ENCODE measurements at regions not wholly inside any gene's neighbourhood (a gene's known extent, or its start where the extent isn't known, plus 50 kb on each side); places are given as distances from the start of the nearest gene placed in this dataset.

DNA sequence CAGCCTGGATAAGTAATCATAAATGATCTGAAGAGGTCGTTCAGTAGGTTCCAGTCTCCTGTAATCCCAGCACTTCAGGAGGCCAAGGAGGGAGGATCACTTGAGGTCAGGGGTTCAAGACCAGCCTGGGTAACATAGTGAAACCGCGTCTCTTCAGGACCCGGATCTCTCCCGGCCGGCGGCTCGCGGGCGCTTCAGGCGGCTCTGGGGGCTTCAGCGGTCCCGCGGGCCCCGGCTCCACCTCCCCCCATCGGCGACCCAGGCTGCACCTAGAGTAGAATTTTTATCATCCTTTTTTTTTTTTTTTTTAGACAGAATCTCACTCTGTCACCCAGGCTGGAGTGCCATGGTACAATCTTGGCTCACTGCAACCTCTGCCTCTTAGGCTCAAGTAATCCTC, 95.9 kb downstream of the ABCC12 start:
- H3K27ac Mint-ChIP-seq = no peak overlapping the region
- H3K4me3 ChIP-seq = no peak overlapping the region
- H3K4me2 ChIP-seq = no peak overlapping the region
- H3K27me3 Mint-ChIP-seq (ENCODE audit: insufficient read depth, low read depth, poor library complexity) = peaks cover 6% of the 10 kb centered on the region
- TF ChIP-seq EZH2phosphoT487 (IDR thresholded peaks at IDR 0.05; ENCODE audit: unreplicated experiment) (no peak), EZH2 (IDR thresholded peaks at IDR 0.05; ENCODE audit: low read depth, unreplicated experiment) (no peak), POLR2AphosphoS5 (IDR thresholded peaks at IDR 0.05; ENCODE audit: low read depth) (no peak), NANOG (IDR thresholded peaks at IDR 0.05; ENCODE audit: borderline replicate concordance) (no peak), STAT1 (IDR thresholded peaks at IDR 0.05; ENCODE audit: unreplicated experiment) (no peak), JUNB (IDR thresholded peaks at IDR 0.05; ENCODE audit: unreplicated experiment) (no peak), ZNF331 (CRISPR knock-in tag; IDR thresholded peaks at IDR 0.05; ENCODE audit: low read depth) (no peak), ZNF114 (CRISPR knock-in tag; IDR thresholded peaks at IDR 0.05) (no peak), CREB1 (CRISPR knock-in tag; IDR thresholded peaks at IDR 0.05; ENCODE audit: low read depth) (no peak)
- TF ChIP-seq, protein P1, sequence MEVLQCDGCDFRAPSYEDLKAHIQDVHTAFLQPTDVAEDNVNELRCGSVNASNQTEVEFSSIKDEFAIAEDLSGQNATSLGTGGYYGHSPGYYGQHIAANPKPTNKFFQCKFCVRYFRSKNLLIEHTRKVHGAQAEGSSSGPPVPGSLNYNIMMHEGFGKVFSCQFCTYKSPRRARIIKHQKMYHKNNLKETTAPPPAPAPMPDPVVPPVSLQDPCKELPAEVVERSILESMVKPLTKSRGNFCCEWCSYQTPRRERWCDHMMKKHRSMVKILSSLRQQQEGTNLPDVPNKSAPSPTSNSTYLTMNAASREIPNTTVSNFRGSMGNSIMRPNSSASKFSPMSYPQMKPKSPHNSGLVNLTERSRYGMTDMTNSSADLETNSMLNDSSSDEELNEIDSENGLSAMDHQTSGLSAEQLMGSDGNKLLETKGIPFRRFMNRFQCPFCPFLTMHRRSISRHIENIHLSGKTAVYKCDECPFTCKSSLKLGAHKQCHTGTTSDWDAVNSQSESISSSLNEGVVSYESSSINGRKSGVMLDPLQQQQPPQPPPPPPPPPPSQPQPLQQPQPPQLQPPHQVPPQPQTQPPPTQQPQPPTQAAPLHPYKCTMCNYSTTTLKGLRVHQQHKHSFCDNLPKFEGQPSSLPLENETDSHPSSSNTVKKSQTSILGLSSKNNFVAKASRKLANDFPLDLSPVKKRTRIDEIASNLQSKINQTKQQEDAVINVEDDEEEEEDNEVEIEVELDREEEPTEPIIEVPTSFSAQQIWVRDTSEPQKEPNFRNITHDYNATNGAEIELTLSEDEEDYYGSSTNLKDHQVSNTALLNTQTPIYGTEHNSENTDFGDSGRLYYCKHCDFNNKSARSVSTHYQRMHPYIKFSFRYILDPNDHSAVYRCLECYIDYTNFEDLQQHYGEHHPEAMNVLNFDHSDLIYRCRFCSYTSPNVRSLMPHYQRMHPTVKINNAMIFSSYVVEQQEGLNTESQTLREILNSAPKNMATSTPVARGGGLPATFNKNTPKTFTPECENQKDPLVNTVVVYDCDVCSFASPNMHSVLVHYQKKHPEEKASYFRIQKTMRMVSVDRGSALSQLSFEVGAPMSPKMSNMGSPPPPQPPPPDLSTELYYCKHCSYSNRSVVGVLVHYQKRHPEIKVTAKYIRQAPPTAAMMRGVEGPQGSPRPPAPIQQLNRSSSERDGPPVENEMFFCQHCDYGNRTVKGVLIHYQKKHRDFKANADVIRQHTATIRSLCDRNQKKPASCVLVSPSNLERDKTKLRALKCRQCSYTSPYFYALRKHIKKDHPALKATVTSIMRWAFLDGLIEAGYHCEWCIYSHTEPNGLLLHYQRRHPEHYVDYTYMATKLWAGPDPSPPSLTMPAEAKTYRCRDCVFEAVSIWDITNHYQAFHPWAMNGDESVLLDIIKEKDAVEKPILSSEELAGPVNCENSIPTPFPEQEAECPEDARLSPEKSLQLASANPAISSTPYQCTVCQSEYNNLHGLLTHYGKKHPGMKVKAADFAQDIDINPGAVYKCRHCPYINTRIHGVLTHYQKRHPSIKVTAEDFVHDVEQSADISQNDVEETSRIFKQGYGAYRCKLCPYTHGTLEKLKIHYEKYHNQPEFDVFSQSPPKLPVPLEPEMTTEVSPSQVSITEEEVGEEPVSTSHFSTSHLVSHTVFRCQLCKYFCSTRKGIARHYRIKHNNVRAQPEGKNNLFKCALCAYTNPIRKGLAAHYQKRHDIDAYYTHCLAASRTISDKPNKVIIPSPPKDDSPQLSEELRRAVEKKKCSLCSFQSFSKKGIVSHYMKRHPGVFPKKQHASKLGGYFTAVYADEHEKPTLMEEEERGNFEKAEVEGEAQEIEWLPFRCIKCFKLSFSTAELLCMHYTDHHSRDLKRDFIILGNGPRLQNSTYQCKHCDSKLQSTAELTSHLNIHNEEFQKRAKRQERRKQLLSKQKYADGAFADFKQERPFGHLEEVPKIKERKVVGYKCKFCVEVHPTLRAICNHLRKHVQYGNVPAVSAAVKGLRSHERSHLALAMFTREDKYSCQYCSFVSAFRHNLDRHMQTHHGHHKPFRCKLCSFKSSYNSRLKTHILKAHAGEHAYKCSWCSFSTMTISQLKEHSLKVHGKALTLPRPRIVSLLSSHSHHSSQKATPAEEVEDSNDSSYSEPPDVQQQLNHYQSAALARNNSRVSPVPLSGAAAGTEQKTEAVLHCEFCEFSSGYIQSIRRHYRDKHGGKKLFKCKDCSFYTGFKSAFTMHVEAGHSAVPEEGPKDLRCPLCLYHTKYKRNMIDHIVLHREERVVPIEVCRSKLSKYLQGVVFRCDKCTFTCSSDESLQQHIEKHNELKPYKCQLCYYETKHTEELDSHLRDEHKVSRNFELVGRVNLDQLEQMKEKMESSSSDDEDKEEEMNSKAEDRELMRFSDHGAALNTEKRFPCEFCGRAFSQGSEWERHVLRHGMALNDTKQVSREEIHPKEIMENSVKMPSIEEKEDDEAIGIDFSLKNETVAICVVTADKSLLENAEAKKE (CRISPR knock-in tag; IDR thresholded peaks at IDR 0.05) = no peak
- TF ChIP-seq, protein P2, sequence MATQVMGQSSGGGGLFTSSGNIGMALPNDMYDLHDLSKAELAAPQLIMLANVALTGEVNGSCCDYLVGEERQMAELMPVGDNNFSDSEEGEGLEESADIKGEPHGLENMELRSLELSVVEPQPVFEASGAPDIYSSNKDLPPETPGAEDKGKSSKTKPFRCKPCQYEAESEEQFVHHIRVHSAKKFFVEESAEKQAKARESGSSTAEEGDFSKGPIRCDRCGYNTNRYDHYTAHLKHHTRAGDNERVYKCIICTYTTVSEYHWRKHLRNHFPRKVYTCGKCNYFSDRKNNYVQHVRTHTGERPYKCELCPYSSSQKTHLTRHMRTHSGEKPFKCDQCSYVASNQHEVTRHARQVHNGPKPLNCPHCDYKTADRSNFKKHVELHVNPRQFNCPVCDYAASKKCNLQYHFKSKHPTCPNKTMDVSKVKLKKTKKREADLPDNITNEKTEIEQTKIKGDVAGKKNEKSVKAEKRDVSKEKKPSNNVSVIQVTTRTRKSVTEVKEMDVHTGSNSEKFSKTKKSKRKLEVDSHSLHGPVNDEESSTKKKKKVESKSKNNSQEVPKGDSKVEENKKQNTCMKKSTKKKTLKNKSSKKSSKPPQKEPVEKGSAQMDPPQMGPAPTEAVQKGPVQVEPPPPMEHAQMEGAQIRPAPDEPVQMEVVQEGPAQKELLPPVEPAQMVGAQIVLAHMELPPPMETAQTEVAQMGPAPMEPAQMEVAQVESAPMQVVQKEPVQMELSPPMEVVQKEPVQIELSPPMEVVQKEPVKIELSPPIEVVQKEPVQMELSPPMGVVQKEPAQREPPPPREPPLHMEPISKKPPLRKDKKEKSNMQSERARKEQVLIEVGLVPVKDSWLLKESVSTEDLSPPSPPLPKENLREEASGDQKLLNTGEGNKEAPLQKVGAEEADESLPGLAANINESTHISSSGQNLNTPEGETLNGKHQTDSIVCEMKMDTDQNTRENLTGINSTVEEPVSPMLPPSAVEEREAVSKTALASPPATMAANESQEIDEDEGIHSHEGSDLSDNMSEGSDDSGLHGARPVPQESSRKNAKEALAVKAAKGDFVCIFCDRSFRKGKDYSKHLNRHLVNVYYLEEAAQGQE (IDR thresholded peaks at IDR 0.05; ENCODE audit: unreplicated experiment) = no peak
- TF ChIP-seq, protein P3, sequence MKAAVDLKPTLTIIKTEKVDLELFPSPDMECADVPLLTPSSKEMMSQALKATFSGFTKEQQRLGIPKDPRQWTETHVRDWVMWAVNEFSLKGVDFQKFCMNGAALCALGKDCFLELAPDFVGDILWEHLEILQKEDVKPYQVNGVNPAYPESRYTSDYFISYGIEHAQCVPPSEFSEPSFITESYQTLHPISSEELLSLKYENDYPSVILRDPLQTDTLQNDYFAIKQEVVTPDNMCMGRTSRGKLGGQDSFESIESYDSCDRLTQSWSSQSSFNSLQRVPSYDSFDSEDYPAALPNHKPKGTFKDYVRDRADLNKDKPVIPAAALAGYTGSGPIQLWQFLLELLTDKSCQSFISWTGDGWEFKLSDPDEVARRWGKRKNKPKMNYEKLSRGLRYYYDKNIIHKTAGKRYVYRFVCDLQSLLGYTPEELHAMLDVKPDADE (IDR thresholded peaks at IDR 0.05) = no peak
- TF ChIP-seq, protein P4, sequence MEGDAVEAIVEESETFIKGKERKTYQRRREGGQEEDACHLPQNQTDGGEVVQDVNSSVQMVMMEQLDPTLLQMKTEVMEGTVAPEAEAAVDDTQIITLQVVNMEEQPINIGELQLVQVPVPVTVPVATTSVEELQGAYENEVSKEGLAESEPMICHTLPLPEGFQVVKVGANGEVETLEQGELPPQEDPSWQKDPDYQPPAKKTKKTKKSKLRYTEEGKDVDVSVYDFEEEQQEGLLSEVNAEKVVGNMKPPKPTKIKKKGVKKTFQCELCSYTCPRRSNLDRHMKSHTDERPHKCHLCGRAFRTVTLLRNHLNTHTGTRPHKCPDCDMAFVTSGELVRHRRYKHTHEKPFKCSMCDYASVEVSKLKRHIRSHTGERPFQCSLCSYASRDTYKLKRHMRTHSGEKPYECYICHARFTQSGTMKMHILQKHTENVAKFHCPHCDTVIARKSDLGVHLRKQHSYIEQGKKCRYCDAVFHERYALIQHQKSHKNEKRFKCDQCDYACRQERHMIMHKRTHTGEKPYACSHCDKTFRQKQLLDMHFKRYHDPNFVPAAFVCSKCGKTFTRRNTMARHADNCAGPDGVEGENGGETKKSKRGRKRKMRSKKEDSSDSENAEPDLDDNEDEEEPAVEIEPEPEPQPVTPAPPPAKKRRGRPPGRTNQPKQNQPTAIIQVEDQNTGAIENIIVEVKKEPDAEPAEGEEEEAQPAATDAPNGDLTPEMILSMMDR (conservative IDR thresholded peaks at IDR 0.05; ENCODE audit: low read depth in 2 of 2) = no peak
- H3K79me2 ChIP-seq (replicated peaks; ENCODE audit: insufficient read depth) = no peaks in the 10 kb centered on the region
- H3K27me3 ChIP-seq (ENCODE audit: insufficient read depth) = no peaks in the 10 kb centered on the region
- H3K36me3 ChIP-seq (ENCODE audit: insufficient read depth) = no peaks in the 10 kb centered on the region
- no peaks in the 10 kb centered on the region for H3F3A ChIP-seq (replicated peaks; ENCODE audit: low read depth)
- H2AFZ ChIP-seq = no peak overlapping the region
- no peaks in the 10 kb centered on the region for H4K20me1 ChIP-seq (replicated peaks; ENCODE audit: insufficient read depth)
- H3K9me3 Mint-ChIP-seq = peaks cover 10% of the 10 kb centered on the region
- peaks cover 3% of the 10 kb centered on the region; the same call in 2 of the 3 replicates for H3K36me3 Mint-ChIP-seq (ENCODE audit: low read depth)
- H3K4me1 Mint-ChIP-seq = peaks cover 5% of the 10 kb centered on the region; the same call in 2 of the 3 replicates
- H3K27ac ChIP-seq (ENCODE audit: low read depth) = no peak overlapping the region
- ATAC-seq (no peak), DNase-seq (ENCODE audit: low spot score) (no peak)
- no peaks in the 10 kb centered on the region for H3K4me1 ChIP-seq (ENCODE audit: insufficient read depth)
- no peaks in the 10 kb centered on the region for H3K9me2 ChIP-seq (ENCODE audit: insufficient read depth)
- no peak overlapping the region for H3K4me3 Mint-ChIP-seq
